ENCODE measurements at regions not wholly inside any gene's neighbourhood (a gene's known extent, or its start where the extent isn't known, plus 50 kb on each side); places are given as distances from the start of the nearest gene placed in this dataset.

DNA sequence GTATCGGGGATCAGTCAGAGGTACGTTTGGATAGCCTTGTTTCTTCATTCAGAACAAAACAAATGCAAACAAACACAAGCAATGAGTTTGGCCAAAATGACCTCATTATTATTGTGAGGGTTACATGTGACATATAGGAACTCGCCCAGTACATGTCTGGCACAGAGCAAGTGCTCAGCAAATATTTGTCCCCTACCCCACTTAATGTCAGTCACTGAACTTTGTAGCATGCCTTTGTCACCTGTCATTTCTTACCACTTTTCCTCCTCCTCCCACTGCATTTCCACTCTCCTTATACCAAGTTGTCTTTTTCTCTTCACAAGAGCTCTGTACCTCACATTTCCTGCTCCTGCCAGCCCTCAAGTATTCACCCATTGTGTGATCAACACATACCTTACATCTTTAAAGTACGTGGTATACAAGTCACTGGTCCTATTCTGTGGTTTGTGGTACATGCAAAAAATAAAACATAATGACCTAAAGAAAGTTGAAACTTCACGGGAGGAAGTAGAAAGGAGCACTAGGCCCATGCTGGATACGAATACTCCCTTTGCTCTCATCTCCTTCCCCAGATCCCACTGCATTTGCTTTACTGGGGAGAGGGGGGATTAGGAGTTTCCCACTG, 236.0 kb downstream of the INHBA start:
- H3K4me3 ChIP-seq (ENCODE audit: low read length) = no peak overlapping the region
- no peak overlapping the region for H3K27ac ChIP-seq (ENCODE audit: low read length)
- no peaks in the 10 kb centered on the region for H3K36me3 ChIP-seq (ENCODE audit: insufficient read depth, low read length)
- no peak overlapping the region for H3K4me2 ChIP-seq (ENCODE audit: low read depth, low read length, poor library complexity, severe bottlenecking)
- no peaks in the 10 kb centered on the region for H3K4me1 ChIP-seq (ENCODE audit: low read length)
- no peak for DNase-seq
- H3K9me2 ChIP-seq (replicated peaks; ENCODE audit: insufficient read depth, low read length) = no peaks in the 10 kb centered on the region
- H3K79me2 ChIP-seq (ENCODE audit: low read length) = no peaks in the 10 kb centered on the region
- no peaks in the 10 kb centered on the region for H3K9me3 ChIP-seq (ENCODE audit: low read length)
- H3K27me3 ChIP-seq (ENCODE audit: low read length) = no peaks in the 10 kb centered on the region
- no peak overlapping the region for H3K9ac ChIP-seq (ENCODE audit: low read length)
- no peaks in the 10 kb centered on the region for H4K20me1 ChIP-seq (ENCODE audit: insufficient read depth, low read depth, low read length)
- H2AFZ ChIP-seq (ENCODE audit: low read length) = no peak overlapping the region

DNA sequence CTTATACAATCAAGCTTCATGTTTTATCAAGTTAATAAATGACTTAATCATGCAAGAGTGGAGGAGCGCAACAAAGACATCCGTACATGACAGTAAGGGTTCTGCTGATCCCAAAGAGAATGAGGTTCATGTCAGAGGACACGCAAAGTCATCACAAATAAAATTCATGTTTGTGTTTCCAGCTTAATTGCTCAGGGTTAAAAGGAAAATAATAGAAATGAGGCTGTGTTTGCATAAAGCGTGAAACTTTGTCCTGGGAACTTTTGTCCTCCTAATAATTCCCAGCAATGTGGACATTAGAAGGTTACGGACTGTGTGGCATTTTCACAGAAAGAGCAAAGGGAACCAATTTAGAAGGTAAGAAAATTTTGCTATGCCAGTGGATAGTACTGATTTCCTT, 237.3 kb downstream of the INHBA start:
- Histone ChIP-seq H3K4me1 (ENCODE audit: low read length) (no peaks in the 10 kb centered on the region), H3K4me2 (ENCODE audit: low read depth, low read length, poor library complexity, severe bottlenecking) (no peak overlapping the region), H3K9me2 (replicated peaks; ENCODE audit: insufficient read depth, low read length) (no peaks in the 10 kb centered on the region), H3K9me3 (ENCODE audit: low read length) (no peaks in the 10 kb centered on the region), H3K27me3 (ENCODE audit: low read length) (no peaks in the 10 kb centered on the region), H4K20me1 (ENCODE audit: insufficient read depth, low read depth, low read length) (no peaks in the 10 kb centered on the region), H3K79me2 (ENCODE audit: low read length) (no peaks in the 10 kb centered on the region), H3K9ac (ENCODE audit: low read length) (no peak overlapping the region), H2AFZ (ENCODE audit: low read length) (no peak overlapping the region), H3K27ac (ENCODE audit: low read length) (no peak overlapping the region), H3K4me3 (ENCODE audit: low read length) (no peak overlapping the region), H3K36me3 (ENCODE audit: insufficient read depth, low read length) (no peaks in the 10 kb centered on the region)
- DNase-seq = no peak

DNA sequence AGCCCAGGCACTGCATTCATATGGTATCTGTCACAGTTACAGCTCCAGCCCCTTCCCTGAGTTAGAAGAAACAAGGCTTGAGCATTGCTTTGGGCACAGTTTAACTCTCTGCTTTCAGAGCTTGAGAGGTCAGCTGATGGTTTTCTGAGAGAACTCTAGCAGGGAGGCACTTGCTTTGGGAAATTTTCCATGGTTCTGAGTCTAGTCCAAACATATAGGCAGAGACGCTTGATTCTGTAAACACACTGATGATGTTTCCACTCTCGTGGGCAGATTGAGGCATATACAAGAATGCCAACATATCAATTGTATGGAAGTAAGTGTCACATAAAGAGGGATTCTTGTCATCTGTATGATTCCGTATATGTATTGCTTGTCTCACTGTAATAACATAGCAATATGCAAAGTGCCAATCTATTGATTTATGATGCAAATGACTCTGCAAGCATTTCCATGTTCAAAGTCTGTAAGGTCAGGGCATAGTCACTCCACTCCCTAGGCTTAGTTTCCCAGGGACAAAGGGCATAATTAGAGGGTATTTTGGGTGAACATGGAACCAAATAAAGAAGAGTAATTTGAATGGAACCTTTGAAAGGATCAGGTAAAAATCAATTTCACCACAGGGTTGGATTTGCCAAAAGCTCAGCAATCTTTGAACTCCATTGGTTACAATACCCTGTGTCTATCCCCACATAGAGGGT, 239.0 kb downstream of the INHBA start:
- peaks cover 7% of the 10 kb centered on the region; the same call in 1 of the 2 replicates for H3K9me3 ChIP-seq (ENCODE audit: low read length)
- H2AFZ ChIP-seq (ENCODE audit: low read length) = no peak overlapping the region
- no peaks in the 10 kb centered on the region for H4K20me1 ChIP-seq (ENCODE audit: insufficient read depth, low read depth, low read length)
- no peak overlapping the region for H3K4me2 ChIP-seq (ENCODE audit: low read depth, low read length, poor library complexity, severe bottlenecking)
- no peaks in the 10 kb centered on the region for H3K9me2 ChIP-seq (replicated peaks; ENCODE audit: insufficient read depth, low read length)
- no peak overlapping the region for H3K9ac ChIP-seq (ENCODE audit: low read length)
- no peaks in the 10 kb centered on the region for H3K27me3 ChIP-seq (ENCODE audit: low read length)
- no peak overlapping the region for H3K27ac ChIP-seq (ENCODE audit: low read length)
- no peak overlapping the region for H3K4me3 ChIP-seq (ENCODE audit: low read length)
- H3K36me3 ChIP-seq (ENCODE audit: insufficient read depth, low read length) = no peaks in the 10 kb centered on the region
- no peaks in the 10 kb centered on the region for H3K4me1 ChIP-seq (ENCODE audit: low read length)
- no peak for DNase-seq
- no peaks in the 10 kb centered on the region for H3K79me2 ChIP-seq (ENCODE audit: low read length)

DNA sequence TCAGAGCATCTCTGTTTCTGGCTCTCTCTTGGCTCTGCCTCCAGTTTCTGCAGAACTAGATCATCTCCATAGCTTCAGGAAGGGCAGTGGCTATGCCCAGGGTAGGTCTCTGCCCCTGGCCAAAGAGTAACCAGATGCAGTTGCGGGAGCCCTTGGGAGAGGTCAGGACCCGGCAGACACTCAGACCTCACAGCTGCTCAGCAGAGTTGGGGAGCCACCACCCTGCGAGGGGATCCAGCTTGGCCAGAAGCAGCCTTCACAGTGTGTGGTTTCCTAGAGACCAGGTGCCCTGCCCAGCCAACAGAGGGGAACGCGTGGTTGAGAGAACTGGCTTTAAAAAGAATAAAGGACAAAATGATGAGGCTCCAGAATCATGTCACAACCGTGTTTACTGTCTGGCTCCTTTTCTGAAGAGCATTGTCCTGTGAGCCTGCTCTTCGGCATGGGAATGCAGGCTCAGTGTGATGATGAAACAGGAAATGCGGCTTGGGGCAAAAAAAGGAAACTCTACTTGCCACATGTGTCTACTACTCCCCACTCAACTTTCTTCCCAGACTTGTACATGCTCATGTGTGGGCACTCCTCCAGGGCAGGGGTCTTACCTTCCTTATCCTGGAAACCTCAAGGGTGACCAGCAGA, 243.1 kb downstream of the INHBA start:
- no peaks in the 10 kb centered on the region for H3K9me2 ChIP-seq (replicated peaks; ENCODE audit: insufficient read depth, low read length)
- no peaks in the 10 kb centered on the region for H3K4me1 ChIP-seq (ENCODE audit: low read length)
- no peak overlapping the region for H3K4me2 ChIP-seq (ENCODE audit: low read depth, low read length, poor library complexity, severe bottlenecking)
- DNase-seq = no peak
- no peak overlapping the region for H3K27ac ChIP-seq (ENCODE audit: low read length)
- peaks cover 10% of the 10 kb centered on the region for H3K9me3 ChIP-seq (ENCODE audit: low read length)
- no peaks in the 10 kb centered on the region for H3K36me3 ChIP-seq (ENCODE audit: insufficient read depth, low read length)
- no peaks in the 10 kb centered on the region for H3K79me2 ChIP-seq (ENCODE audit: low read length)
- H3K9ac ChIP-seq (ENCODE audit: low read length) = no peak overlapping the region
- no peak overlapping the region for H2AFZ ChIP-seq (ENCODE audit: low read length)
- H3K4me3 ChIP-seq (ENCODE audit: low read length) = no peak overlapping the region
- H4K20me1 ChIP-seq (ENCODE audit: insufficient read depth, low read depth, low read length) = no peaks in the 10 kb centered on the region
- H3K27me3 ChIP-seq (ENCODE audit: low read length) = no peaks in the 10 kb centered on the region

DNA sequence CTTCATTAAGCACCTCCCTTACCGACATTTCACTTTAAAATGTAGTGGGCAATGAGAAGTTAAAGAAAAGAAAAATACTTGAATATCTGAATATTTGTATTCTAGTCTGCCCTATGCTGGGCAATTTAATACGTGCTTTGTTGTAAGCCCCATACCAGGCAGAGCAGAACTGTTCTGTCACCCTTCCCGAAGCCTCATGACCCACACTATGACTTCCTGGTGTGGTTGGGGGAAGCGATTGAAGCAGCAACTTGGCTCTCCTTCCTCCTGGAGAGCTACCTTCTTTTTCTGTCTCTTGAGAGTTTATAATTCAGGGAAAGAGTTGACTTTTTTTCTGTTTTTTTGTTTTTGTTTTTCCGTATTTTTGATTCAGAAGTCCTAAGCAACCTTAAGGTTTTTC, 243.7 kb downstream of the INHBA start:
- no peak for DNase-seq
- H3K36me3 ChIP-seq (ENCODE audit: insufficient read depth, low read length) = no peaks in the 10 kb centered on the region
- H3K27ac ChIP-seq (ENCODE audit: low read length) = no peak overlapping the region
- no peaks in the 10 kb centered on the region for H3K4me1 ChIP-seq (ENCODE audit: low read length)
- no peaks in the 10 kb centered on the region for H3K9me2 ChIP-seq (replicated peaks; ENCODE audit: insufficient read depth, low read length)
- no peak overlapping the region for H3K4me3 ChIP-seq (ENCODE audit: low read length)
- no peak overlapping the region for H2AFZ ChIP-seq (ENCODE audit: low read length)
- H3K9ac ChIP-seq (ENCODE audit: low read length) = no peak overlapping the region
- H3K27me3 ChIP-seq (ENCODE audit: low read length) = no peaks in the 10 kb centered on the region
- peaks cover 10% of the 10 kb centered on the region for H3K9me3 ChIP-seq (ENCODE audit: low read length)
- no peaks in the 10 kb centered on the region for H3K79me2 ChIP-seq (ENCODE audit: low read length)
- H3K4me2 ChIP-seq (ENCODE audit: low read depth, low read length, poor library complexity, severe bottlenecking) = no peak overlapping the region
- H4K20me1 ChIP-seq (ENCODE audit: insufficient read depth, low read depth, low read length) = no peaks in the 10 kb centered on the region

DNA sequence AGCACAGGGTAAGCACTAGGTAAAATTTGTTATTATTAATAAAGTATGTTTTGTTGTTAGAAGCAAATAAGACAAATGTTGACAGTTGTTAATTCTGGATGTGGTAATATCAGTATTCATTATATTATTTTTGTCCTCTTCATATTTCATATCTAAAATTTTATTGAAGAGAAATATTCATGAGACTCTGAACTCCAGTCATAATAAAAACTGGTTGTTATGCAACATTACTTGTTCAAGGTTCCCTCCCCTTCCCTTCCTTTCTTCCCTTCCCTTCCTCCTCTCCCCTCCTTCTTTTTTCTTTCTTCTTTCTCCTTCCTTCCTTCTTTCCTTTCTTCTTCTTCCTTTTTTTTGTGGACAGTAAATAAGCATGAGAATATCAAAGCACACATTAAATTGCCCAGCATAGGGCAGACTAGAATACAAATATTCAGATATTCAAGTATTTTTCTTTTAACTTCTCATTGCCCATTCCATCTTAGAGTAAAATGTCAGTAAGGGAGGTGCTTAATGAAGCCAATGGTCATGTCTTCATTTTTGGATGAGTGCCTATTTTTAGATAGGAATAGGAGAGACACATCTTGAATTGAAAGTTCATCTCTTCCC, 245.0 kb downstream of the INHBA start:
- H3K27me3 ChIP-seq (ENCODE audit: low read length) = no peaks in the 10 kb centered on the region
- H2AFZ ChIP-seq (ENCODE audit: low read length) = no peak overlapping the region
- no peaks in the 10 kb centered on the region for H3K9me2 ChIP-seq (replicated peaks; ENCODE audit: insufficient read depth, low read length)
- no peak overlapping the region for H3K9ac ChIP-seq (ENCODE audit: low read length)
- H3K27ac ChIP-seq (ENCODE audit: low read length) = no peak overlapping the region
- no peak overlapping the region for H3K4me2 ChIP-seq (ENCODE audit: low read depth, low read length, poor library complexity, severe bottlenecking)
- H3K79me2 ChIP-seq (ENCODE audit: low read length) = no peaks in the 10 kb centered on the region
- DNase-seq = no peak
- H3K4me3 ChIP-seq (ENCODE audit: low read length) = no peak overlapping the region
- no peaks in the 10 kb centered on the region for H3K36me3 ChIP-seq (ENCODE audit: insufficient read depth, low read length)
- H4K20me1 ChIP-seq (ENCODE audit: insufficient read depth, low read depth, low read length) = no peaks in the 10 kb centered on the region
- peaks cover 10% of the 10 kb centered on the region for H3K9me3 ChIP-seq (ENCODE audit: low read length)
- H3K4me1 ChIP-seq (ENCODE audit: low read length) = no peaks in the 10 kb centered on the region

DNA sequence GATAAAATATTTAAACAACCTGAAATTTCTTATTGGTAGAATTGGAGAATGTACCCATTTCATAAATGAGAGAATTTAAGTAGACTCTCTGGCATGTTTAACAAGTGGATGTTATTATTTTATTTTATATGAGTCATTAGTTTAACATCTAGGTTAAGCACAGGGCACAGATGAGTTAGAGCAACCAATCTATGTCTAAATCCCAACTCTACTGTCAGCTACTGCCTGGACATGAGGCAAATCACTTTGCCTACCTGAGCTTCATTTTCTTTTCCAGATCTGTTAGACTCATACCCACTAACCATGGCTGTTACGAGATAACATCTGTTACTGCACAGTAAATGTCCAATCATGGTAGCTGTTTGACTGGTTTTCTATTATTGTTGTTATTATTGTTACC, 251.1 kb downstream of the INHBA start:
- H3K27me3 ChIP-seq (ENCODE audit: low read length) = no peaks in the 10 kb centered on the region

DNA sequence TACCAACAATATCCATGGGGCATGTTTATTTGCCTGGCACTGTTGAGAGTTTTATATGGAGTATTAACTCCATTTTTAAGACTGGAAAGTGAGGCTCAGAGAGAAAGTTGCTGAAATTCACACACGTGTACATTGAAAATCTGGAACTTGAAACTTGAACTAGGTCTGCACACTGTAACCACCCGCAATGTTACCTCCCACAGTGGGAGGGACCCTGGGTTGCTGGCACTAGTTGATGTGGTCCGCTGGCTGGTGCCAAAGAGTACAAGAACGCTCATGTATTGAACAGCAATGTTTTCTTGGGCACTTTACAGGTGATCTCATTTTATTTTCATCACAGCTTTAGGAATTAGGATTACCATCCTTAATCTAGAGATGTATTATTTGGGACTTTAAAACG, 253.2 kb downstream of the INHBA start:
- Histone ChIP-seq H3K27me3 (ENCODE audit: low read length) (no peaks in the 10 kb centered on the region), H3K79me2 (ENCODE audit: low read length) (no peaks in the 10 kb centered on the region), H3K9me3 (ENCODE audit: low read length) (no peaks in the 10 kb centered on the region), H3K4me3 (ENCODE audit: low read length) (no peak overlapping the region), H4K20me1 (ENCODE audit: insufficient read depth, low read depth, low read length) (no peaks in the 10 kb centered on the region), H3K27ac (ENCODE audit: low read length) (no peak overlapping the region), H2AFZ (ENCODE audit: low read length) (no peak overlapping the region), H3K36me3 (ENCODE audit: insufficient read depth, low read length) (no peaks in the 10 kb centered on the region), H3K4me1 (ENCODE audit: low read length) (no peaks in the 10 kb centered on the region), H3K9me2 (replicated peaks; ENCODE audit: insufficient read depth, low read length) (no peaks in the 10 kb centered on the region), H3K9ac (ENCODE audit: low read length) (no peak overlapping the region), H3K4me2 (ENCODE audit: low read depth, low read length, poor library complexity, severe bottlenecking) (no peak overlapping the region)
- DNase-seq = no peak

More for the DNA sequence above, 251.1 kb downstream of the INHBA start:
- H3K27ac ChIP-seq (ENCODE audit: low read length) = no peak overlapping the region
- no peaks in the 10 kb centered on the region for H3K79me2 ChIP-seq (ENCODE audit: low read length)
- H3K9ac ChIP-seq (ENCODE audit: low read length) = no peak overlapping the region
- no peaks in the 10 kb centered on the region for H3K9me2 ChIP-seq (replicated peaks; ENCODE audit: insufficient read depth, low read length)
- H2AFZ ChIP-seq (ENCODE audit: low read length) = no peak overlapping the region
- H3K9me3 ChIP-seq (ENCODE audit: low read length) = no peaks in the 10 kb centered on the region
- H4K20me1 ChIP-seq (ENCODE audit: insufficient read depth, low read depth, low read length) = no peaks in the 10 kb centered on the region
- H3K4me2 ChIP-seq (ENCODE audit: low read depth, low read length, poor library complexity, severe bottlenecking) = no peak overlapping the region
- no peak for DNase-seq
- H3K36me3 ChIP-seq (ENCODE audit: insufficient read depth, low read length) = no peaks in the 10 kb centered on the region
- H3K4me1 ChIP-seq (ENCODE audit: low read length) = no peaks in the 10 kb centered on the region
- no peak overlapping the region for H3K4me3 ChIP-seq (ENCODE audit: low read length)
